Kidney glomerular epithelial cell (primary cell): ENCODE measurements at regions not wholly inside any gene's neighbourhood (a gene's known extent, or its start where the extent isn't known, plus 50 kb on each side); places are given as distances from the start of the nearest gene placed in this dataset.

Source experiments
- DNase-seq: peaks from one replicate; lab custom pipeline; 2025; lab: John Stamatoyannopoulos, UW

- no peak for DNase-seq
Observed at GRCh38 chr4:100083289-100083688, 107.0 kb downstream of the DDIT4L start.

- DNase-seq = no peak
Observed at GRCh38 chr4:100082852-100083251, 107.4 kb downstream of the DDIT4L start.

- DNase-seq = no peak
Observed at GRCh38 chr4:100081491-100081890, 108.8 kb downstream of the DDIT4L start.

- DNase-seq = no peak
Observed at GRCh38 chr4:100079264-100079663, 111.0 kb downstream of the DDIT4L start.

- DNase-seq = no peak
Observed at GRCh38 chr4:100076753-100077152, 113.5 kb downstream of the DDIT4L start.

- DNase-seq = no peak
Observed at GRCh38 chr4:100075486-100076270, 114.6 kb downstream of the DDIT4L start.

- no peak for DNase-seq
Observed at GRCh38 chr4:100075056-100075455, 115.2 kb downstream of the DDIT4L start.

- DNase-seq = no peak
Observed at GRCh38 chr4:100071506-100071905, 118.8 kb downstream of the DDIT4L start.

GRCh38 chr4:100070868-100071267 lies 119.4 kb downstream of the DDIT4L start:
- DNase-seq = no peak

- no peak for DNase-seq
Observed at GRCh38 chr4:100069207-100069606, 119.1 kb upstream of the H2AZ1 start.

GRCh38 chr4:100067255-100067654 lies 117.2 kb upstream of the H2AZ1 start:
- DNase-seq = no peak

GRCh38 chr4:100063355-100063754 lies 113.3 kb upstream of the H2AZ1 start:
- no peak for DNase-seq

- peak; percentile 21 for DNase-seq
Observed at GRCh38 chr4:100062921-100063320, 112.8 kb upstream of the H2AZ1 start.

GRCh38 chr4:100061835-100062234 lies 111.8 kb upstream of the H2AZ1 start:
- no peak for DNase-seq

GRCh38 chr4:100060765-100061416 lies 110.8 kb upstream of the H2AZ1 start:
- DNase-seq = no peak

GRCh38 chr4:100059467-100059866 lies 109.4 kb upstream of the H2AZ1 start:
- DNase-seq = no peak

- no peak for DNase-seq
Observed at GRCh38 chr4:100056701-100057100, 106.6 kb upstream of the H2AZ1 start.

- DNase-seq = no peak
Observed at GRCh38 chr4:100054071-100054470, 104.0 kb upstream of the H2AZ1 start.

GRCh38 chr4:100049872-100050271 lies 99.8 kb upstream of the H2AZ1 start:
- peak; percentile 10 for DNase-seq

- DNase-seq = no peak
Observed at GRCh38 chr4:100042711-100043110, 92.6 kb upstream of the H2AZ1 start.

GRCh38 chr4:100042235-100042634 lies 92.2 kb upstream of the H2AZ1 start:
- DNase-seq = peak; percentile 2

- DNase-seq = no peak
Observed at GRCh38 chr4:100041646-100042045, 91.6 kb upstream of the H2AZ1 start.

- DNase-seq = no peak
Observed at GRCh38 chr4:100034023-100034664, 84.1 kb upstream of the H2AZ1 start.
